DMS153 (cell line): ENCODE measurements at regions not wholly inside any gene's neighbourhood (a gene's known extent, or its start where the extent isn't known, plus 50 kb on each side); places are given as distances from the start of the nearest gene placed in this dataset.

Source experiments
- DNase-seq: peaks from one replicate; lab custom pipeline; 2025; lab: John Stamatoyannopoulos, UW

GRCh38 chr22:49113758-49114157 is 713.9 kb downstream of the BRD1 start:
- no peak for DNase-seq

- DNase-seq, result no peak
Measured at GRCh38 chr22:49112661-49113626, 714.7 kb downstream of the BRD1 start.

- no peak for DNase-seq
Measured at GRCh38 chr22:49112176-49112575, 715.5 kb downstream of the BRD1 start.

- no peak for DNase-seq
Measured at GRCh38 chr22:49111085-49111484, 716.6 kb downstream of the BRD1 start.

- no peak for DNase-seq
Measured at GRCh38 chr22:49108636-49109315, 718.9 kb downstream of the BRD1 start.

- no peak for DNase-seq
Measured at GRCh38 chr22:49107961-49108530, 719.6 kb downstream of the BRD1 start.

- no peak for DNase-seq
Measured at GRCh38 chr22:49107561-49107960, 720.1 kb downstream of the BRD1 start.

- no peak for DNase-seq
Measured at GRCh38 chr22:49106842-49107152, 720.9 kb downstream of the BRD1 start.

- no peak for DNase-seq
Measured at GRCh38 chr22:49106096-49106841, 721.4 kb downstream of the BRD1 start.

GRCh38 chr22:49104434-49104833 is 723.2 kb downstream of the BRD1 start:
- no peak for DNase-seq

- DNase-seq, result peak; percentile 91
Measured at GRCh38 chr22:49103314-49104059, 724.2 kb downstream of the BRD1 start.

GRCh38 chr22:49102367-49102766 is 725.3 kb downstream of the BRD1 start:
- DNase-seq, result no peak

- DNase-seq, result no peak
Measured at GRCh38 chr22:49101873-49102272, 725.8 kb downstream of the BRD1 start.

- DNase-seq, result no peak
Measured at GRCh38 chr22:49101225-49101624, 726.4 kb downstream of the BRD1 start.

- no peak for DNase-seq
Measured at GRCh38 chr22:49100773-49101172, 726.9 kb downstream of the BRD1 start.

- DNase-seq, result no peak
Measured at GRCh38 chr22:49100316-49100715, 727.4 kb downstream of the BRD1 start.

GRCh38 chr22:49099496-49100124 is 728.1 kb downstream of the BRD1 start:
- no peak for DNase-seq

- no peak for DNase-seq
Measured at GRCh38 chr22:49099089-49099488, 728.6 kb downstream of the BRD1 start.

GRCh38 chr22:49097966-49098365 is 729.7 kb downstream of the BRD1 start:
- no peak for DNase-seq

- DNase-seq, result no peak
Measured at GRCh38 chr22:49097171-49097925, 730.3 kb downstream of the BRD1 start.
